ENCODE measurements at regions not wholly inside any gene's neighbourhood (a gene's known extent, or its start where the extent isn't known, plus 50 kb on each side); places are given as distances from the start of the nearest gene placed in this dataset.

DNA sequence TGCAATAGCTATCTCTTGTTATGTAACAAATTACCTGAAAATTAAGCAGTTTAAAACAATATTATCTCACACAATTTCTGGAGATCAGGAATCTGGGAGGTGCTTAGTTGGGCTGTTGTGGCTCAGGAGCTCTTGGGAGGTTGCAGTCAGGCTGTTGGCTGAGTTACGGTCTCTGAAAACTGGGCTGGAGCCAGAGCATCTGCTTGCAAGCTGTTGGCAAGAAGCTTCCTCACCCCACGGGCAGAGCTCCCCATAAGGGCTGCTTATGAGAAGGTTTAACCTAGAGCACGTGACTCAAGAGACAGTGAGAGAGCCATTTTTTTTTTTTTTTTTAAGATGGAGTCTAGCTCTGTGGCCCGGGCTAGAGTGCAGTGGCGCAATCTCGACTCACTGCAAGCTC, 346.8 kb downstream of the ATP23 start:
- peaks cover 0 to 1% (median 0%) of the 10 kb centered on the region in 4 donors for H3K9me3 ChIP-seq (ENCODE audit: control insufficient read depth in 4 of 4, insufficient read depth in 3 of 4, low read length in 3 of 4)
- WGBS, 2 donors = 82 to 86% methylated on average over 6 of the region's 6 CpGs
- no peak overlapping the region for H3K27ac ChIP-seq (ENCODE audit: low read depth in 1 of 2, low read length in 1 of 2)
- DNase-seq = peak; percentile 62 to 72 (median 67)
- TF ChIP-seq, protein P1, sequence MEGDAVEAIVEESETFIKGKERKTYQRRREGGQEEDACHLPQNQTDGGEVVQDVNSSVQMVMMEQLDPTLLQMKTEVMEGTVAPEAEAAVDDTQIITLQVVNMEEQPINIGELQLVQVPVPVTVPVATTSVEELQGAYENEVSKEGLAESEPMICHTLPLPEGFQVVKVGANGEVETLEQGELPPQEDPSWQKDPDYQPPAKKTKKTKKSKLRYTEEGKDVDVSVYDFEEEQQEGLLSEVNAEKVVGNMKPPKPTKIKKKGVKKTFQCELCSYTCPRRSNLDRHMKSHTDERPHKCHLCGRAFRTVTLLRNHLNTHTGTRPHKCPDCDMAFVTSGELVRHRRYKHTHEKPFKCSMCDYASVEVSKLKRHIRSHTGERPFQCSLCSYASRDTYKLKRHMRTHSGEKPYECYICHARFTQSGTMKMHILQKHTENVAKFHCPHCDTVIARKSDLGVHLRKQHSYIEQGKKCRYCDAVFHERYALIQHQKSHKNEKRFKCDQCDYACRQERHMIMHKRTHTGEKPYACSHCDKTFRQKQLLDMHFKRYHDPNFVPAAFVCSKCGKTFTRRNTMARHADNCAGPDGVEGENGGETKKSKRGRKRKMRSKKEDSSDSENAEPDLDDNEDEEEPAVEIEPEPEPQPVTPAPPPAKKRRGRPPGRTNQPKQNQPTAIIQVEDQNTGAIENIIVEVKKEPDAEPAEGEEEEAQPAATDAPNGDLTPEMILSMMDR (IDR thresholded peaks at IDR 0.05; ENCODE audit: control extremely low read depth, extremely low read depth) = no peak
- H3K4me1 ChIP-seq (ENCODE audit: control insufficient read depth in 5 of 5, insufficient read depth in 5 of 5, low read length in 5 of 5) = peaks cover 0 to 3% (median 0%) of the 10 kb centered on the region in 5 donors
- H3K9ac ChIP-seq (ENCODE audit: insufficient read depth in 1 of 2, low read length in 2 of 2) = no peak overlapping the region
- no peaks in the 10 kb centered on the region for H3K27me3 ChIP-seq (ENCODE audit: control insufficient read depth in 3 of 3, insufficient read depth in 3 of 3, low read length in 2 of 3)
- no peak overlapping the region for H3K4me3 ChIP-seq
- no peak for ATAC-seq (ENCODE audit: insufficient read depth, low FRiP score)
- no peaks in the 10 kb centered on the region for H3K36me3 ChIP-seq (ENCODE audit: control insufficient read depth in 4 of 4, insufficient read depth in 4 of 4, low read length in 4 of 4)

DNA sequence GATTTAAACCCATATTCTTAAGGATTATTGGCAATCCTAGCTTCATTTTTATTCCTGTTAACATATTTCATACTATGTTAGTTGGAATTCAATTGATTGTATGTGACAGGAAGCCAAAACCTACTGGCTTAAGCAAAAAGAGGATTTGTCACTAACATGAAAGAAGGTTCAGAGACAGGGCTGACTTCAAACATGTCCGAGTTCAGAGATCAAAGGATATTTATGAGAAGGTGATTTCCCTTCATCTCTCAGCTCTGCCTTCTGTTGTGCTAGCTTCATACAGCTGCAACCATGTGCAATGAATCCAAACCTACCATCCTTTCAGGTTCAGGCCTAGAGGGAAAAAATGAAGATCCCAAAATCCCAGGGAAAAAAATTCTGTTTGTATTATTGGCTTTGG, 349.7 kb downstream of the ATP23 start:
- H3K36me3 ChIP-seq (ENCODE audit: control insufficient read depth in 4 of 4, insufficient read depth in 4 of 4, low read length in 4 of 4) = no peaks in the 10 kb centered on the region
- DNase-seq (no peak), ATAC-seq (ENCODE audit: insufficient read depth, low FRiP score) (no peak)
- WGBS, 2 donors = 61 to 88% methylated on average over 1 of the region's 1 CpG
- no peaks in the 10 kb centered on the region for H3K4me1 ChIP-seq (ENCODE audit: control insufficient read depth in 5 of 5, insufficient read depth in 5 of 5, low read length in 5 of 5)
- TF ChIP-seq, protein P1 (IDR thresholded peaks at IDR 0.05; ENCODE audit: control extremely low read depth, extremely low read depth) = no peak
- peaks cover 0 to 1% (median 0%) of the 10 kb centered on the region in 4 donors for H3K9me3 ChIP-seq (ENCODE audit: control insufficient read depth in 4 of 4, insufficient read depth in 3 of 4, low read length in 3 of 4)
- H3K27me3 ChIP-seq (ENCODE audit: control insufficient read depth in 3 of 3, insufficient read depth in 3 of 3, low read length in 2 of 3) = no peaks in the 10 kb centered on the region
- H3K4me3 ChIP-seq = no peak overlapping the region
- H3K9ac ChIP-seq (ENCODE audit: insufficient read depth in 1 of 2, low read length in 2 of 2) = no peak overlapping the region
- no peak overlapping the region for H3K27ac ChIP-seq (ENCODE audit: low read depth in 1 of 2, low read length in 1 of 2)

DNA sequence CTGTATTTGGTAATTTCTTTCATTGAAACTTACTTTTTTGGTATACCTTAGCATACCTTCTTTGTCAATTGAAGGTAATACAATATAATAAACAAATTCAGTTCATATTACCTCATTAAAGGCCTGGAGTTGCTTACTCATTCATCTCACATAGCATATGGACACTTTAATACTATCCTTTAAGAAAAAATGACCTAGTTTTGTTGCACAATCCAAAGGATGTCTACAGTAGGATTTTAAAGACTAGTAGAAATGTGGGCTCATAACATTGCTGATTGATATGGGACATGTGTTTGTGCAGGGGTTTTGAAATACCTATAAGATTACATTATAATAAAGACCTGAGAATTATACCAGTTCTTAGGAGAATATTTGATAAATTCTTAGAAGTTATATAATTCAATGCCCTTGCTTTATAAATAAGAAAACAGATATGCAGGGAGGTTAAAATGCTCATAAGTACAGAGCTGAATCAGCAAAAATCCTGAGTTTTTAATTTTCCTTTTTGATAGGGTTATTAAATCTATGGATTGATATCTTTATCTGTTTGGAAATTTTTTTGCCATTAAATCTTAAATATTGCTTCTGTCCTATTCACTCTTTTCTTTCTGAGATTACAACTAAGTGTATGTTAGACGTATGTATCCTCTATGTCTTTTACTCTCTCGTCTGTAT, 352.1 kb downstream of the ATP23 start:
- Histone ChIP-seq H3K9ac (ENCODE audit: insufficient read depth in 1 of 2, low read length in 2 of 2) (no peak overlapping the region), H3K4me3 (no peak overlapping the region), H3K4me1 (ENCODE audit: control insufficient read depth in 5 of 5, insufficient read depth in 5 of 5, low read length in 5 of 5) (no peaks in the 10 kb centered on the region), H3K9me3 (ENCODE audit: control insufficient read depth in 4 of 4, insufficient read depth in 3 of 4, low read length in 3 of 4) (no peaks in the 10 kb centered on the region), H3K36me3 (ENCODE audit: control insufficient read depth in 4 of 4, insufficient read depth in 4 of 4, low read length in 4 of 4) (no peaks in the 10 kb centered on the region), H3K27me3 (ENCODE audit: control insufficient read depth in 3 of 3, insufficient read depth in 3 of 3, low read length in 2 of 3) (no peaks in the 10 kb centered on the region), H3K27ac (ENCODE audit: low read depth in 1 of 2, low read length in 1 of 2) (no peak overlapping the region)
- DNase-seq = no peak
- no peak for ATAC-seq (ENCODE audit: insufficient read depth, low FRiP score)
- 93 to 97% methylated on average over 2 of the region's 2 CpGs for WGBS, 2 donors
- TF ChIP-seq, protein P1 (IDR thresholded peaks at IDR 0.05; ENCODE audit: control extremely low read depth, extremely low read depth) = no peak

DNA sequence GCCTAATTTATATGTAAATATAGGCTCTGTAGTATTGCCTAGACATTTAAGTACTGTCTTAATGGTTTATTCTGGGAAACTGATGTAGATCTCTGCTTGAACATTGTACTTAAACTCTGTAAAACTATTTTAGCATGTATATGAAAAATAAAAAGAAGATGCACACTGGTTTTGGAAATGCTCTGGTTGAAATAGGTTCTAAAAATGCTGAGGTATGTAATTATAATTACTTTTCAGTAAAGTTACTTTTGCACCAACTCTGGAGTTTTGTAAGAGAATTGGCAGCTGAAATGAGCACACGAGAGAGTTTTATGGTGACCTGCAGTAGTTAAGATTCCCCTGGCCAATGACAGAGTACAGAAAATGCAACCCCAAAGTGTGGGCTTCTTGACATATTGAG, 353.9 kb downstream of the ATP23 start:
- TF ChIP-seq, protein P1 (IDR thresholded peaks at IDR 0.05; ENCODE audit: control extremely low read depth, extremely low read depth) = no peak
- Histone ChIP-seq H3K9ac (ENCODE audit: insufficient read depth in 1 of 2, low read length in 2 of 2) (no peak overlapping the region), H3K27ac (ENCODE audit: low read depth in 1 of 2, low read length in 1 of 2) (no peak overlapping the region), H3K9me3 (ENCODE audit: control insufficient read depth in 4 of 4, insufficient read depth in 3 of 4, low read length in 3 of 4) (no peaks in the 10 kb centered on the region), H3K36me3 (ENCODE audit: control insufficient read depth in 4 of 4, insufficient read depth in 4 of 4, low read length in 4 of 4) (no peaks in the 10 kb centered on the region), H3K27me3 (ENCODE audit: control insufficient read depth in 3 of 3, insufficient read depth in 3 of 3, low read length in 2 of 3) (no peaks in the 10 kb centered on the region), H3K4me3 (no peak overlapping the region), H3K4me1 (ENCODE audit: control insufficient read depth in 5 of 5, insufficient read depth in 5 of 5, low read length in 5 of 5) (no peaks in the 10 kb centered on the region)
- DNase-seq (no peak), ATAC-seq (ENCODE audit: insufficient read depth, low FRiP score) (no peak)
- 79 to 88% methylated on average over 1 of the region's 1 CpG for WGBS, 2 donors

All from lung (tissue), 11 donors.